Left cardiac atrium (tissue), 4 donors: ENCODE measurements at regions not wholly inside any gene's neighbourhood (a gene's known extent, or its start where the extent isn't known, plus 50 kb on each side); places are given as distances from the start of the nearest gene placed in this dataset.

ENCODE experiments used
- ATAC-seq, 2 donors: fragments of 200-7000 bp; cut with Tn5 transposase; one replicate each; pipeline ENCODE4 v1.9.1; 2020; ENCODE audit warnings: mild to moderate bottlenecking in 2 of 2, moderate library complexity in 2 of 2
- DNase-seq: peaks from one replicate; pipeline ENCODE4 v3.0.0-alpha.2; 2020
- intact Hi-C, 2 donors: fragments of 100-400 bp; cut with DNase I; formaldehyde crosslinking; loops; one replicate each; pipeline versions ENCODE4 v1.14.1 to v1.15.1; 2022 to 2023
- donor health status: DM: no; HTN: yes; CAD: no.
- donor health status: DM: no; HTN: yes; CAD: no; lungs with severe emphysema.
- donor health status: DM: yes; HTN: yes; CAD: no.
- donor health status: Dilated cardiomyopathy.

- ATAC-seq (no peak), DNase-seq (no peak)
- intact Hi-C loops, result no loop called here
These were observed 286.9 kb downstream of the PTEN start for GRCh38 chr10:88150339-88150738.

GRCh38 chr10:88152728-88153133, 289.3 kb downstream of the PTEN start:
- intact Hi-C loops, result no loop called here
- DNase-seq (no peak), ATAC-seq (peak in 1 of 2 donors; percentile 58)

- no peak for DNase-seq
- ATAC-seq, result no peak
- intact Hi-C loops, result no loop called here
These were observed 291.3 kb downstream of the PTEN start for GRCh38 chr10:88154596-88155250.

- DNase-seq (no peak), ATAC-seq (no peak)
- intact Hi-C loops, result no loop called here
These were observed 292.9 kb downstream of the PTEN start for GRCh38 chr10:88156341-88156740.

GRCh38 chr10:88157981-88158465, 294.6 kb downstream of the PTEN start:
- ATAC-seq, result peak; percentile 63 to 93
- intact Hi-C loops, result no loop called here
- DNase-seq, result no peak

- ATAC-seq (no peak), DNase-seq (no peak)
- intact Hi-C loops, result no loop called here
These were observed 295.2 kb downstream of the PTEN start for GRCh38 chr10:88158526-88159122.

- DNase-seq, result no peak
- intact Hi-C loops, result no loop called here
These were observed 295.9 kb downstream of the PTEN start for GRCh38 chr10:88159127-88159829.

GRCh38 chr10:88161070-88161469, 297.6 kb downstream of the PTEN start:
- DNase-seq (no peak), ATAC-seq (no peak)
- intact Hi-C loops, result loop anchor here in 1 of 2 donors (10.0 kb wide), 2 partner anchors 64 to 214 kb away; no protein-coding TSS in a partner anchor

More at GRCh38 chr10:88159127-88159829, 295.9 kb downstream of the PTEN start:
- no peak for ATAC-seq

- ATAC-seq (no peak), DNase-seq (no peak)
- intact Hi-C loops, result loop anchor here in 1 of 2 donors (10.0 kb wide), 2 partner anchors 63 to 213 kb away; no protein-coding TSS in a partner anchor
These were observed 298.3 kb downstream of the PTEN start for GRCh38 chr10:88161756-88162155.

GRCh38 chr10:88162852-88163251, 299.4 kb downstream of the PTEN start:
- intact Hi-C loops, result loop anchor here in 1 of 2 donors (10.0 kb wide), 2 partner anchors 62 to 212 kb away; no protein-coding TSS in a partner anchor
- DNase-seq, result no peak
- ATAC-seq, result no peak

- ATAC-seq (no peak), DNase-seq (no peak)
- intact Hi-C loops, result loop anchor here in 1 of 2 donors (10.0 kb wide), 2 partner anchors 61 to 211 kb away; no protein-coding TSS in a partner anchor
These were observed 300.1 kb downstream of the PTEN start for GRCh38 chr10:88163572-88163971.

GRCh38 chr10:88164471-88164870, 301.0 kb downstream of the PTEN start:
- intact Hi-C loops, result loop anchor here in 1 of 2 donors (10.0 kb wide), 2 partner anchors 60 to 210 kb away; no protein-coding TSS in a partner anchor
- ATAC-seq, result no peak
- no peak for DNase-seq

GRCh38 chr10:88165849-88166271, 302.4 kb downstream of the PTEN start:
- DNase-seq (no peak), ATAC-seq (peak in 1 of 2 donors; percentile 11)
- intact Hi-C loops, result loop anchor here in 1 of 2 donors (10.0 kb wide), 2 partner anchors 59 to 209 kb away; no protein-coding TSS in a partner anchor

GRCh38 chr10:88168171-88169036, 305.0 kb downstream of the PTEN start:
- intact Hi-C loops, result loop anchor here in 1 of 2 donors (10.0 kb wide), 2 partner anchors 56 to 206 kb away; no protein-coding TSS in a partner anchor
- ATAC-seq, result no peak

GRCh38 chr10:88169037-88169319, 305.6 kb downstream of the PTEN start:
- intact Hi-C loops, result loop anchor here in 1 of 2 donors (10.0 kb wide), 2 partner anchors 56 to 206 kb away; no protein-coding TSS in a partner anchor
- ATAC-seq, result no peak
- no peak for DNase-seq

More at GRCh38 chr10:88168171-88169036, 305.0 kb downstream of the PTEN start:
- no peak for DNase-seq

- ATAC-seq, result no peak
- intact Hi-C loops, result no loop called here
These were observed 307.2 kb downstream of the PTEN start for GRCh38 chr10:88170628-88171027.

GRCh38 chr10:88172159-88172558, 308.7 kb downstream of the PTEN start:
- DNase-seq, result no peak

More at GRCh38 chr10:88170628-88171027, 307.2 kb downstream of the PTEN start:
- DNase-seq, result no peak

GRCh38 chr10:88174391-88174790, 311.0 kb downstream of the PTEN start:
- intact Hi-C loops, result no loop called here
- ATAC-seq (no peak), DNase-seq (no peak)

More at GRCh38 chr10:88172159-88172558, 308.7 kb downstream of the PTEN start:
- intact Hi-C loops, result no loop called here
- ATAC-seq, result no peak

GRCh38 chr10:88178758-88179157, 315.3 kb downstream of the PTEN start:
- ATAC-seq (no peak), DNase-seq (no peak)
- intact Hi-C loops, result no loop called here
